Ovary (tissue), 7 donors: ENCODE measurements at regions not wholly inside any gene's neighbourhood (a gene's known extent, or its start where the extent isn't known, plus 50 kb on each side); places are given as distances from the start of the nearest gene placed in this dataset.

Experiments
- DNase-seq, 5 donors: peaks; one replicate each; pipeline ENCODE4 v3.0.0-alpha.2; 2019 to 2020
- H3K27ac ChIP-seq, 2 donors: fragments of 200-600 bp; one replicate each; pipeline versions ENCODE4 v1.5.1 to v1.8.0; 2019 to 2022
- H3K27me3 ChIP-seq: fragments of 200-600 bp; one replicate; pipeline ENCODE4 v1.8.0; 2022
- H3K36me3 ChIP-seq: fragments of 200-600 bp; sonication (generic); one replicate; pipeline ENCODE4 v1.5.1; 2019
- H3K4me1 ChIP-seq: one replicate; pipeline ENCODE4 v1.8.1; 2013; ENCODE audit warnings: mild to moderate bottlenecking, moderate library complexity; ENCODE audit not compliant: insufficient read depth
- H3K4me3 ChIP-seq: fragments of 200-600 bp; sonication (generic); one replicate; pipeline ENCODE4 v1.5.1; 2017
- H3K9me3 ChIP-seq, 2 donors: fragments of 200-600 bp in 1 of 2; sonication (generic) in 1 of 2; one replicate each; pipeline versions ENCODE4 v1.5.1 to v1.8.1; 2013 to 2019; ENCODE audit warnings: mild to moderate bottlenecking in 1 of 2, moderate library complexity in 1 of 2
- CTCF ChIP-seq, 3 donors: fragments of 450-650 bp in 2 of 3; fragments of 200-600 bp in 1 of 3; IDR thresholded peaks; one replicate each; pipeline versions ENCODE4 v1.5.1 to v1.8.0; 2016 to 2022; ENCODE audit warnings: antibody characterized with exemption in 3 of 3, mild to moderate bottlenecking in 1 of 3
- EP300 ChIP-seq: sonication (generic); formaldehyde crosslinking; IDR thresholded peaks from one replicate; pipeline ENCODE4 v1.6.1; 2017; ENCODE audit warnings: antibody characterized with exemption
- POLR2A ChIP-seq: fragments of 450-650 bp; IDR thresholded peaks from one replicate; pipeline ENCODE4 v1.6.1; 2017; ENCODE audit warnings: antibody characterized with exemption, mild to moderate bottlenecking, moderate library complexity
- WGBS, 3 donors: extraction: QIAGEN DNeasy Blood & Tissue Kit in 1 of 3; methylation state at CpG; one replicate each; pipeline versions ENCODE4 v1.1.5 to v1.1.7; 2013 to 2017; 5-methylcytosine and 5-hydroxymethylcytosine counted together
- intact Hi-C, 4 donors: fragments of 100-400 bp; cut with DNase I; formaldehyde crosslinking; loops; one replicate each; pipeline versions ENCODE4 v1.11.0 to v1.15.1; 2022 to 2023
- donor health status: DM: no; HTN: no; CAD: no; lungs with moderate emphysema.
- donor health status: DM: no; HTN: no; CAD: no.
- donor health status: Bipolar disorder and iron deficiency.
- donor health status: DM: no; HTN: no; CAD: no.
- donor health status: DM: yes; HTN: yes; CAD: no.

- WGBS, 3 donors: 87 to 98% (median 93%) methylated on average over 1 of the region's 1 CpG
- intact Hi-C loops: loop anchor here in 1 of 4 donors (5.0 kb wide), 1 partner anchor 81 kb away; no protein-coding TSS in a partner anchor
- H3K36me3 ChIP-seq: no peaks in the 10 kb centered on the region
- H3K27me3 ChIP-seq: no peaks in the 10 kb centered on the region
- H3K4me1 ChIP-seq: no peaks in the 10 kb centered on the region
- no peaks in the 10 kb centered on the region for H3K9me3 ChIP-seq
- no peak overlapping the region for H3K27ac ChIP-seq
- H3K4me3 ChIP-seq: no peak overlapping the region
- no peak for TF ChIP-seq POLR2A
- DNase-seq: no peak
Measured at GRCh38 chr7:92982928-92983327, 134.9 kb downstream of the SAMD9 start.

- WGBS, 3 donors: 60 to 83% (median 81%) methylated on average over 1 of the region's 1 CpG
- no peak for DNase-seq
- intact Hi-C loops: no loop called here
- no peak overlapping the region for H3K27ac ChIP-seq
- no peaks in the 10 kb centered on the region for H3K27me3 ChIP-seq
- no peak for TF ChIP-seq EP300
- no peak for TF ChIP-seq POLR2A
- no peak for TF ChIP-seq CTCF (IDR thresholded peaks at IDR 0.05)
- no peaks in the 10 kb centered on the region for H3K36me3 ChIP-seq
- H3K4me3 ChIP-seq: no peak overlapping the region
- H3K4me1 ChIP-seq: no peaks in the 10 kb centered on the region
- H3K9me3 ChIP-seq: no peaks in the 10 kb centered on the region
Measured at GRCh38 chr7:92976931-92977330, 140.6 kb upstream of the CDK6 start.

GRCh38 chr7:92973974-92974373 lies 137.6 kb upstream of the CDK6 start:
- 35 to 37% (median 36%) methylated on average over 2 of the region's 2 CpGs for WGBS, 3 donors
- H3K27me3 ChIP-seq: no peaks in the 10 kb centered on the region
- no peaks in the 10 kb centered on the region for H3K9me3 ChIP-seq
- TF ChIP-seq EP300: no peak
- TF ChIP-seq CTCF (IDR thresholded peaks at IDR 0.05): no peak
- TF ChIP-seq POLR2A: no peak
- H3K4me1 ChIP-seq: no peaks in the 10 kb centered on the region
- no peaks in the 10 kb centered on the region for H3K36me3 ChIP-seq
- intact Hi-C loops: no loop called here
- DNase-seq: no peak
- no peak overlapping the region for H3K27ac ChIP-seq
- H3K4me3 ChIP-seq: no peak overlapping the region

- Histone ChIP-seq H3K27ac (no peak overlapping the region), H3K4me3 (no peak overlapping the region), H3K4me1 (no peaks in the 10 kb centered on the region), H3K36me3 (no peaks in the 10 kb centered on the region), H3K9me3 (no peaks in the 10 kb centered on the region), H3K27me3 (no peaks in the 10 kb centered on the region)
- TF ChIP-seq CTCF (IDR thresholded peaks at IDR 0.05) (no peak), EP300 (no peak), POLR2A (no peak)
- intact Hi-C loops: no loop called here
- no peak for DNase-seq
Measured at GRCh38 chr7:92973293-92973731, 136.9 kb upstream of the CDK6 start.

- Histone ChIP-seq H3K4me1 (no peaks in the 10 kb centered on the region), H3K4me3 (no peak overlapping the region), H3K36me3 (no peaks in the 10 kb centered on the region), H3K27me3 (no peaks in the 10 kb centered on the region), H3K9me3 (no peaks in the 10 kb centered on the region), H3K27ac (no peak overlapping the region)
- TF ChIP-seq EP300: no peak
- TF ChIP-seq CTCF (IDR thresholded peaks at IDR 0.05): no peak
- no peak for TF ChIP-seq POLR2A
- no peak for DNase-seq
- WGBS, 3 donors: 77 to 82% (median 79%) methylated on average over 3 of the region's 3 CpGs
- intact Hi-C loops: no loop called here
Measured at GRCh38 chr7:92972441-92972840, 136.1 kb upstream of the CDK6 start.
